Right atrium auricular region (tissue), 2 donors: ENCODE measurements at regions not wholly inside any gene's neighbourhood (a gene's known extent, or its start where the extent isn't known, plus 50 kb on each side); places are given as distances from the start of the nearest gene placed in this dataset.

Experiments
- DNase-seq: peaks from one replicate; pipeline ENCODE4 v3.0.0-alpha.2; 2019; ENCODE audit warnings: low spot score
- H3K27ac ChIP-seq, 2 donors: fragments of 200-600 bp; sonication (generic); 1 replicate in 1 of 2; 2 replicates in 1 of 2; pipeline ENCODE4 v1.5.1; 2016 to 2019
- H3K27me3 ChIP-seq, 2 donors: fragments of 200-600 bp; sonication (generic); one replicate each; pipeline versions ENCODE4 v1.5.1 to v1.6.0; 2017 to 2019
- H3K36me3 ChIP-seq: fragments of 200-600 bp; sonication (generic); one replicate; pipeline ENCODE4 v1.5.1; 2016
- H3K4me1 ChIP-seq, 2 donors: fragments of 200-600 bp; sonication (generic); one replicate each; pipeline versions ENCODE4 v1.5.1 to v1.6.0; 2017 to 2019
- H3K4me3 ChIP-seq, 2 donors: fragments of 200-600 bp; sonication (generic); 1 replicate in 1 of 2; 2 replicates in 1 of 2; pipeline ENCODE4 v1.5.1; 2017 to 2019; ENCODE audit warnings: mild to moderate bottlenecking in 1 of 2, moderate library complexity in 1 of 2
- H3K9me3 ChIP-seq, 2 donors: fragments of 200-600 bp; sonication (generic); one replicate each; pipeline ENCODE4 v1.5.1; 2019
- TF ChIP-seq, protein P1 (sequence below), 2 donors: fragments of 200-600 bp; sonication (generic); IDR thresholded peaks; one replicate each; pipeline ENCODE4 v1.5.1; 2019; ENCODE audit warnings: antibody characterized with exemption in 2 of 2

DNA sequence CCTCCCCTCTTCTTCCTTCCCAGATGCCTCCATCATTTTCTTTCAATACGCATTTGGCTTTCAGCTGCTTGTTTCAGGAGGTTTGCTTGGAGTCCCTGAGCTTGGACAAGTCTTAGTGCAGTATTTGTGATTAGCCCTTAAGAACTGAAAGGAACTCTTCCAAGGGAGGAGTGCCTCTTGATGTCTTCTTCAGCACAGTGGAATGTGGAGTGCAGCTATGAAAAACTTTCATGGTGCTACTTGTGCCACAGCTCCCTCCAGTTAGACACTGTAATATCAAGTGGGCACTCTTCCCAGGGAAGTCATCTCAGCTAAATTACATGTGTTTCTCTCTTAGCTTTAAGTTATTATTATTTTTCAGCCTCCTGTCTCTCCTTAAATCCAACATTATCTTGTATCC is 173.1 kb downstream of the NECTIN3 start:
- no peaks in the 10 kb centered on the region for H3K27me3 ChIP-seq
- H3K27ac ChIP-seq: no peak overlapping the region
- no peaks in the 10 kb centered on the region for H3K36me3 ChIP-seq
- no peaks in the 10 kb centered on the region for H3K9me3 ChIP-seq
- TF ChIP-seq, protein P1, sequence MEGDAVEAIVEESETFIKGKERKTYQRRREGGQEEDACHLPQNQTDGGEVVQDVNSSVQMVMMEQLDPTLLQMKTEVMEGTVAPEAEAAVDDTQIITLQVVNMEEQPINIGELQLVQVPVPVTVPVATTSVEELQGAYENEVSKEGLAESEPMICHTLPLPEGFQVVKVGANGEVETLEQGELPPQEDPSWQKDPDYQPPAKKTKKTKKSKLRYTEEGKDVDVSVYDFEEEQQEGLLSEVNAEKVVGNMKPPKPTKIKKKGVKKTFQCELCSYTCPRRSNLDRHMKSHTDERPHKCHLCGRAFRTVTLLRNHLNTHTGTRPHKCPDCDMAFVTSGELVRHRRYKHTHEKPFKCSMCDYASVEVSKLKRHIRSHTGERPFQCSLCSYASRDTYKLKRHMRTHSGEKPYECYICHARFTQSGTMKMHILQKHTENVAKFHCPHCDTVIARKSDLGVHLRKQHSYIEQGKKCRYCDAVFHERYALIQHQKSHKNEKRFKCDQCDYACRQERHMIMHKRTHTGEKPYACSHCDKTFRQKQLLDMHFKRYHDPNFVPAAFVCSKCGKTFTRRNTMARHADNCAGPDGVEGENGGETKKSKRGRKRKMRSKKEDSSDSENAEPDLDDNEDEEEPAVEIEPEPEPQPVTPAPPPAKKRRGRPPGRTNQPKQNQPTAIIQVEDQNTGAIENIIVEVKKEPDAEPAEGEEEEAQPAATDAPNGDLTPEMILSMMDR (IDR thresholded peaks at IDR 0.05): no peak
- no peak for DNase-seq
- H3K4me1 ChIP-seq: no peaks in the 10 kb centered on the region
- H3K4me3 ChIP-seq: no peak overlapping the region

GRCh38 chr3:111246967-111247760 is 175.5 kb downstream of the NECTIN3 start:
- Histone ChIP-seq H3K27ac (no peak overlapping the region), H3K27me3 (no peaks in the 10 kb centered on the region), H3K9me3 (no peaks in the 10 kb centered on the region), H3K36me3 (no peaks in the 10 kb centered on the region), H3K4me1 (no peaks in the 10 kb centered on the region), H3K4me3 (no peak overlapping the region)
- TF ChIP-seq, protein P1 (IDR thresholded peaks at IDR 0.05): no peak
- DNase-seq: no peak

DNA sequence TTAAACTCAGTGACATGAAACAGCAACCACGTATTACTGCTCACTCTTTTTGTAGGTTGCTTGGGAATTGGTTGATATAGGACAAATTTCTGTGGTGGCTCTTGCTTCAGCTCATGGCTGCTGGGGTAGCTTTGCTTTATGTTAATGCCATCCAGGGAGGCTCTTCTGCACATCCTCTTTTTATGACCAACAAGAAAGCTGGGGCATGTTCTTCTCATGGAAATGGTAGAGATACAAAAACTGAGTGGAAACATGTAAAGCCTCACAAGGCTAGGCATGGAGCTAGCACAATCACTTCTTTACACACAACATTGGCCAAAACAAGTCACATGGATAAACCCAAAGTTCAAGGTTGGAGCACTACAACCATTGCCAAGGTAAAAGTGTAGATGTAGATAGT is 176.8 kb downstream of the NECTIN3 start:
- TF ChIP-seq, protein P1 (IDR thresholded peaks at IDR 0.05): no peak
- H3K27me3 ChIP-seq: no peaks in the 10 kb centered on the region
- no peak overlapping the region for H3K4me3 ChIP-seq
- no peak for DNase-seq
- H3K36me3 ChIP-seq: no peaks in the 10 kb centered on the region
- H3K9me3 ChIP-seq: no peaks in the 10 kb centered on the region
- H3K4me1 ChIP-seq: no peaks in the 10 kb centered on the region
- H3K27ac ChIP-seq: no peak overlapping the region

GRCh38 chr3:111249421-111249820 is 177.8 kb downstream of the NECTIN3 start:
- no peaks in the 10 kb centered on the region for H3K4me1 ChIP-seq
- TF ChIP-seq, protein P1 (IDR thresholded peaks at IDR 0.05): no peak
- H3K36me3 ChIP-seq: no peaks in the 10 kb centered on the region
- no peaks in the 10 kb centered on the region for H3K9me3 ChIP-seq
- no peak for DNase-seq
- no peak overlapping the region for H3K4me3 ChIP-seq
- H3K27ac ChIP-seq: no peak overlapping the region
- H3K27me3 ChIP-seq: no peaks in the 10 kb centered on the region

DNA sequence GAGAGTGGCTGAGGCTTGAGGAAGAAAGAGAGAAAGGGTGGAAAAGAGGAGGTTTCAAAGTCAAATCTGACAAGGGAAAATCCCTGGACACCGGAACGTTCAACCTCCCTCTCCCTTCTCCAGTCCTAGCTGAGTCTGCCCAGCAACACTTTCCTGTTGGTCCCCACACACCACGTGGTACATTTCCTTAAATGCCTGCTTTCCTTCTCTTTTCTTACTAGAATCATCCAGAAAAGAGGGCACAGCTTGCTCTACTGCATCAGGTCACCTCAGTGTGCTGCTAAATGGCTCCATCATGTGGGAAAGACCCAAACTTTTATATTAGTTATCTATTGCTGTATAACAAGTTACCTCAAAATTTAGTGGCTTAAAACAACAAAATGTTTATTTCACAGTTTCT is 181.2 kb downstream of the NECTIN3 start:
- Histone ChIP-seq H3K9me3 (no peaks in the 10 kb centered on the region), H3K27me3 (no peaks in the 10 kb centered on the region), H3K36me3 (no peaks in the 10 kb centered on the region), H3K4me3 (no peak overlapping the region), H3K4me1 (no peaks in the 10 kb centered on the region), H3K27ac (no peak overlapping the region)
- no peak for DNase-seq
- TF ChIP-seq, protein P1 (IDR thresholded peaks at IDR 0.05): no peak

DNA sequence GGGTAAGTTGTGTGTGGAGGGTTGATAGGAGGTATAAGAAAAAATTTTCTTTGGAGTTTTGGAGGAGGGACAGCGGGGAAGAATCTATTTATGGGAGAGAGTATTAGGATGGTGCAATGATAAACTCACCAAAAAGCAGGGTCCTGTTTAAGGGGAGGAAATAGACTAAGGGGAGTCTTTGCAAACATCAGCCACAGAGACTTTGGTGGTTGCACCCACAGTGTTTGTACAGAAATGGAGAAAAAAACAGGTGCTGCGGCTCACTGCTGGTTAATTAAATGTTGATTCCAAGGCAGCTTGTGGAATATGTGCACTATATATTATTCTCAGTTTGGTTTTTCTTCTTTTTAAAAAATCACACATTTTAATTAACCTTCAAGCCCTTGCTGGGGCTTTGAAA is 182.1 kb downstream of the NECTIN3 start:
- Histone ChIP-seq H3K27me3 (no peaks in the 10 kb centered on the region), H3K9me3 (no peaks in the 10 kb centered on the region), H3K4me1 (no peaks in the 10 kb centered on the region), H3K36me3 (no peaks in the 10 kb centered on the region), H3K27ac (no peak overlapping the region), H3K4me3 (no peak overlapping the region)
- no peak for DNase-seq
- TF ChIP-seq, protein P1 (IDR thresholded peaks at IDR 0.05): no peak
